ENCODE measurements at regions not wholly inside any gene's neighbourhood (a gene's known extent, or its start where the extent isn't known, plus 50 kb on each side); places are given as distances from the start of the nearest gene placed in this dataset.

- no peaks in the 10 kb centered on the region for H3K36me3 ChIP-seq (replicated peaks; ENCODE audit: insufficient read depth, low read length)
- no peaks in the 10 kb centered on the region for H3K27me3 ChIP-seq (replicated peaks; ENCODE audit: insufficient read depth, low read length)
- H3K27ac ChIP-seq (ENCODE audit: low read length) = no peak overlapping the region
- no peaks in the 10 kb centered on the region for H4K20me1 ChIP-seq (ENCODE audit: insufficient read depth, low read length)
- no peaks in the 10 kb centered on the region for H3K9me2 ChIP-seq (replicated peaks; ENCODE audit: insufficient read depth, low read length)
- no peak overlapping the region for H2AFZ ChIP-seq (ENCODE audit: low read length)
- no peaks in the 10 kb centered on the region for H3K9me3 ChIP-seq (replicated peaks; ENCODE audit: insufficient read depth, low read length)
- no peaks in the 10 kb centered on the region for H3F3A ChIP-seq (ENCODE audit: insufficient read depth, low read length)
- no peak overlapping the region for H3K9ac ChIP-seq (ENCODE audit: low read length)
- no peak overlapping the region for H3K4me3 ChIP-seq (ENCODE audit: low read length)
- no peak for DNase-seq
- no peak for TF ChIP-seq CTCF (IDR thresholded peaks at IDR 0.05; ENCODE audit: low read length)
- TF ChIP-seq EZH2phosphoT487 (IDR thresholded peaks at IDR 0.05; ENCODE audit: low read length) = no peak
- TF ChIP-seq EZH2 (optimal IDR thresholded peaks at IDR 0.05; ENCODE audit: low read depth, low read length) = no peak
- no peaks in the 10 kb centered on the region for H3K4me1 ChIP-seq (ENCODE audit: low read length)
- no peaks in the 10 kb centered on the region for H3K79me2 ChIP-seq (ENCODE audit: low read length)
- H3K4me2 ChIP-seq (ENCODE audit: low read depth, low read length) = no peak overlapping the region
Measured at GRCh38 chr2:182496596-182496995, 69.8 kb upstream of the PDE1A start.

GRCh38 chr2:182499706-182500470 is 73.1 kb upstream of the PDE1A start:
- no peaks in the 10 kb centered on the region for H3K9me2 ChIP-seq (replicated peaks; ENCODE audit: insufficient read depth, low read length)
- H2AFZ ChIP-seq (ENCODE audit: low read length) = no peak overlapping the region
- no peaks in the 10 kb centered on the region for H4K20me1 ChIP-seq (ENCODE audit: insufficient read depth, low read length)
- H3K79me2 ChIP-seq (ENCODE audit: low read length) = no peaks in the 10 kb centered on the region
- H3F3A ChIP-seq (ENCODE audit: insufficient read depth, low read length) = no peaks in the 10 kb centered on the region
- H3K27me3 ChIP-seq (replicated peaks; ENCODE audit: insufficient read depth, low read length) = no peaks in the 10 kb centered on the region
- no peaks in the 10 kb centered on the region for H3K4me1 ChIP-seq (ENCODE audit: low read length)
- no peak for DNase-seq
- no peak overlapping the region for H3K9ac ChIP-seq (ENCODE audit: low read length)
- no peak overlapping the region for H3K27ac ChIP-seq (ENCODE audit: low read length)
- H3K9me3 ChIP-seq (replicated peaks; ENCODE audit: insufficient read depth, low read length) = no peaks in the 10 kb centered on the region
- no peak overlapping the region for H3K4me3 ChIP-seq (ENCODE audit: low read length)
- no peak overlapping the region for H3K4me2 ChIP-seq (ENCODE audit: low read depth, low read length)
- no peaks in the 10 kb centered on the region for H3K36me3 ChIP-seq (replicated peaks; ENCODE audit: insufficient read depth, low read length)
- no peak for TF ChIP-seq EZH2 (optimal IDR thresholded peaks at IDR 0.05; ENCODE audit: low read depth, low read length)

GRCh38 chr2:182503886-182504285 is 77.0 kb upstream of the PDE1A start:
- DNase-seq = no peak
- Histone ChIP-seq H3K4me2 (ENCODE audit: low read depth, low read length) (no peak overlapping the region), H3K27me3 (replicated peaks; ENCODE audit: insufficient read depth, low read length) (no peaks in the 10 kb centered on the region), H3K36me3 (replicated peaks; ENCODE audit: insufficient read depth, low read length) (no peaks in the 10 kb centered on the region), H3K9ac (ENCODE audit: low read length) (no peak overlapping the region), H3K4me1 (ENCODE audit: low read length) (no peaks in the 10 kb centered on the region), H3K79me2 (ENCODE audit: low read length) (no peaks in the 10 kb centered on the region), H3F3A (ENCODE audit: insufficient read depth, low read length) (no peaks in the 10 kb centered on the region), H4K20me1 (ENCODE audit: insufficient read depth, low read length) (no peaks in the 10 kb centered on the region), H3K9me2 (replicated peaks; ENCODE audit: insufficient read depth, low read length) (no peaks in the 10 kb centered on the region), H2AFZ (ENCODE audit: low read length) (no peak overlapping the region), H3K9me3 (replicated peaks; ENCODE audit: insufficient read depth, low read length) (no peaks in the 10 kb centered on the region), H3K27ac (ENCODE audit: low read length) (no peak overlapping the region), H3K4me3 (ENCODE audit: low read length) (no peak overlapping the region)
- TF ChIP-seq CTCF (IDR thresholded peaks at IDR 0.05; ENCODE audit: low read length) (no peak), EZH2phosphoT487 (IDR thresholded peaks at IDR 0.05; ENCODE audit: low read length) (no peak), EZH2 (optimal IDR thresholded peaks at IDR 0.05; ENCODE audit: low read depth, low read length) (no peak)

- no peaks in the 10 kb centered on the region for H3K36me3 ChIP-seq (replicated peaks; ENCODE audit: insufficient read depth, low read length)
- H3K4me1 ChIP-seq (ENCODE audit: low read length) = no peaks in the 10 kb centered on the region
- H4K20me1 ChIP-seq (ENCODE audit: insufficient read depth, low read length) = no peaks in the 10 kb centered on the region
- no peaks in the 10 kb centered on the region for H3K9me2 ChIP-seq (replicated peaks; ENCODE audit: insufficient read depth, low read length)
- H3K79me2 ChIP-seq (ENCODE audit: low read length) = no peaks in the 10 kb centered on the region
- no peak for DNase-seq
- H3K9me3 ChIP-seq (replicated peaks; ENCODE audit: insufficient read depth, low read length) = no peaks in the 10 kb centered on the region
- no peak overlapping the region for H3K4me2 ChIP-seq (ENCODE audit: low read depth, low read length)
- H3K27me3 ChIP-seq (replicated peaks; ENCODE audit: insufficient read depth, low read length) = no peaks in the 10 kb centered on the region
- H3K9ac ChIP-seq (ENCODE audit: low read length) = no peak overlapping the region
- TF ChIP-seq CTCF (IDR thresholded peaks at IDR 0.05; ENCODE audit: low read length) (no peak), EZH2 (optimal IDR thresholded peaks at IDR 0.05; ENCODE audit: low read depth, low read length) (no peak), EZH2phosphoT487 (IDR thresholded peaks at IDR 0.05; ENCODE audit: low read length) (no peak)
- no peak overlapping the region for H2AFZ ChIP-seq (ENCODE audit: low read length)
- no peak overlapping the region for H3K27ac ChIP-seq (ENCODE audit: low read length)
- no peaks in the 10 kb centered on the region for H3F3A ChIP-seq (ENCODE audit: insufficient read depth, low read length)
- H3K4me3 ChIP-seq (ENCODE audit: low read length) = no peak overlapping the region
Measured at GRCh38 chr2:182504903-182505302, 78.1 kb upstream of the PDE1A start.

All from MM.1S (cell line).